ENCODE measurements at regions not wholly inside any gene's neighbourhood (a gene's known extent, or its start where the extent isn't known, plus 50 kb on each side); places are given as distances from the start of the nearest gene placed in this dataset.

DNA sequence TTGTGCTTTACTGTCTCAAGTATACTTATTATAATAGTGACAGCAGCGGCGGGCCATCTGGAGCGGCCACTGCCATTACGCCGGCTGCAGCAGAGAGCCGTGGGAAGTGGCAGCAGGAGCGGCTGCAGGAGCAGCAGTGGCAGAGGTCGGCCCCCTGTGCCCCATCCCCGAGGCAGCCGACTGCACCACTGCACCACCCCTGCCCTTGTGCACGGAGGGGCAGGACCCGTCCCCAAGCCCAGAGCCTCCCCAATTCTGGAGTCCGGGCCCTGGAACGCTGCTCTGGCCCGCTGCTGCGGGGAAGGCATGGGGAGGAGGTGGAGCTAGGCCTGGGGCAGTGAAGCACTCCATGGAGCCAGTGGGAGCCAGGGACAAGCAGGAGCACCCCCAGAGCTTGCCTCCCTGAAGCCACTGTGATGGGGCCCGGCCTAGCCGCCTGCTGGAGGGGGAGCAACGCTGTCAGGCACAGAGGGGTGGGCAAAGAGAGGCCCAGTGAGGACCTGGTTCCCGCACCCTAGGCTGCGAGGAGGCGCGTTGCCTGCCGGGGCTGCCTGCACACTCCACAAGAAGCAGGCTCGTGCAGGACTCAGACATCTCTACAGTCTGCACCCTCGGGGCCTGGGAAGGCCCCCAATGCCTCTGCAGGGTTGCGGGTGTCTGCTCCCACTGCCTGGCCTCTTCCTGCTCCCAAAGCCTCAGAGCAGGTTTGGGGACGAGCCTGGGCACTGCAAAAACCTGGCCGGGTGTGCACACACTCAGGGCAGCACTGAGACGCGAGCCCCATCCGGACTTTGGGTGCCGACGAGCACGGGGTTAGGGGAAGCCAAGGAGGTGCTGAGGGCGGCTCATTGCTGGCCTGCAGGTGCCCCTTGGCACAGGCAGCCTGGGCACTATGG, 74.2 kb upstream of the RASSF8 start:
- no TSS peak for BruUV-seq (replicated peaks)
- Histone ChIP-seq H3K4me1 (ENCODE audit: insufficient read depth, low read length, poor library complexity, severe bottlenecking) (no peaks in the 10 kb centered on the region), H3K4me3 (ENCODE audit: low read depth, low read length, poor library complexity, severe bottlenecking) (no peak overlapping the region), H3K36me3 (ENCODE audit: insufficient read depth, low read length) (no peaks in the 10 kb centered on the region), H3K9me3 (ENCODE audit: low read length) (no peaks in the 10 kb centered on the region), H3K4me2 (ENCODE audit: low read length) (no peak overlapping the region), H3K27ac (ENCODE audit: low read depth, low read length, poor library complexity, severe bottlenecking) (no peak overlapping the region), H3K79me2 (ENCODE audit: insufficient read depth, low read depth, low read length) (no peaks in the 10 kb centered on the region), H2AFZ (ENCODE audit: low read length) (no peak overlapping the region), H4K20me1 (ENCODE audit: insufficient read depth, low read length) (no peaks in the 10 kb centered on the region), H3K9me2 (ENCODE audit: insufficient read depth, low read length) (no peaks in the 10 kb centered on the region)
- TF ChIP-seq EZH2phosphoT487 (IDR thresholded peaks at IDR 0.05; ENCODE audit: borderline replicate concordance, low read depth, low read length), result no peak
- TF ChIP-seq, protein P1, sequence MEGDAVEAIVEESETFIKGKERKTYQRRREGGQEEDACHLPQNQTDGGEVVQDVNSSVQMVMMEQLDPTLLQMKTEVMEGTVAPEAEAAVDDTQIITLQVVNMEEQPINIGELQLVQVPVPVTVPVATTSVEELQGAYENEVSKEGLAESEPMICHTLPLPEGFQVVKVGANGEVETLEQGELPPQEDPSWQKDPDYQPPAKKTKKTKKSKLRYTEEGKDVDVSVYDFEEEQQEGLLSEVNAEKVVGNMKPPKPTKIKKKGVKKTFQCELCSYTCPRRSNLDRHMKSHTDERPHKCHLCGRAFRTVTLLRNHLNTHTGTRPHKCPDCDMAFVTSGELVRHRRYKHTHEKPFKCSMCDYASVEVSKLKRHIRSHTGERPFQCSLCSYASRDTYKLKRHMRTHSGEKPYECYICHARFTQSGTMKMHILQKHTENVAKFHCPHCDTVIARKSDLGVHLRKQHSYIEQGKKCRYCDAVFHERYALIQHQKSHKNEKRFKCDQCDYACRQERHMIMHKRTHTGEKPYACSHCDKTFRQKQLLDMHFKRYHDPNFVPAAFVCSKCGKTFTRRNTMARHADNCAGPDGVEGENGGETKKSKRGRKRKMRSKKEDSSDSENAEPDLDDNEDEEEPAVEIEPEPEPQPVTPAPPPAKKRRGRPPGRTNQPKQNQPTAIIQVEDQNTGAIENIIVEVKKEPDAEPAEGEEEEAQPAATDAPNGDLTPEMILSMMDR (conservative IDR thresholded peaks at IDR 0.05; ENCODE audit: low read length), result no peak
- intact Hi-C loops (cut with micrococcal nuclease; ENCODE audit: unreplicated experiment), result no loop called here
- ChIA-PET CTCF (ENCODE audit: unreplicated experiment) (no interaction called here), POLR2A (no interaction called here)
- DNase-seq (ENCODE audit: low spot score), result no peak

DNA sequence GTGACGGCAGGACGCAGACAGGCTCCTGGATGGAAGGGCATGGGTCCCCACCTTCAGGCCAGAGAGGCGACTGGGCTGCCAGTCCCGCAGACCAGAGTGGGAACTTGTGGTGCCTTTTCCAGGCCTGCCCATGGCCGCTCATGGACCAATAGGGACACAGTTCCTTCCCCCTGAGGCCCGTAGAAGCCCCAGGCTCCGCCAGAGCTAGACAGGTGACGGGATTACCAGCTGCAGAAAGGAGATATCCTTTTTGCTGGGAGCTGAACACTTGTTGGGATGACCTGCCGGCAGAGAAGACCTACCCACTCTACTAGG, 73.6 kb upstream of the RASSF8 start:
- Histone ChIP-seq H3K36me3 (ENCODE audit: insufficient read depth, low read length) (no peaks in the 10 kb centered on the region), H3K4me2 (ENCODE audit: low read length) (no peak overlapping the region), H3K4me1 (ENCODE audit: insufficient read depth, low read length, poor library complexity, severe bottlenecking) (no peaks in the 10 kb centered on the region), H3K27ac (ENCODE audit: low read depth, low read length, poor library complexity, severe bottlenecking) (no peak overlapping the region), H3K79me2 (ENCODE audit: insufficient read depth, low read depth, low read length) (no peaks in the 10 kb centered on the region), H4K20me1 (ENCODE audit: insufficient read depth, low read length) (no peaks in the 10 kb centered on the region), H3K4me3 (ENCODE audit: low read depth, low read length, poor library complexity, severe bottlenecking) (no peak overlapping the region), H3K9me2 (ENCODE audit: insufficient read depth, low read length) (no peaks in the 10 kb centered on the region), H2AFZ (ENCODE audit: low read length) (no peak overlapping the region), H3K9me3 (ENCODE audit: low read length) (no peaks in the 10 kb centered on the region)
- ChIA-PET CTCF (ENCODE audit: unreplicated experiment) (no interaction called here), POLR2A (interaction anchor here (0.5 to 0.7 kb wide), 2 partner anchors 12 to 29 kb away, joined by 3 read pairs; no protein-coding TSS in a partner anchor)
- no TSS peak for BruUV-seq (replicated peaks)
- TF ChIP-seq, protein P1 (conservative IDR thresholded peaks at IDR 0.05; ENCODE audit: low read length), result no peak
- TF ChIP-seq EZH2phosphoT487 (IDR thresholded peaks at IDR 0.05; ENCODE audit: borderline replicate concordance, low read depth, low read length), result no peak
- intact Hi-C loops (cut with micrococcal nuclease; ENCODE audit: unreplicated experiment), result no loop called here
- no peak for DNase-seq (ENCODE audit: low spot score)

DNA sequence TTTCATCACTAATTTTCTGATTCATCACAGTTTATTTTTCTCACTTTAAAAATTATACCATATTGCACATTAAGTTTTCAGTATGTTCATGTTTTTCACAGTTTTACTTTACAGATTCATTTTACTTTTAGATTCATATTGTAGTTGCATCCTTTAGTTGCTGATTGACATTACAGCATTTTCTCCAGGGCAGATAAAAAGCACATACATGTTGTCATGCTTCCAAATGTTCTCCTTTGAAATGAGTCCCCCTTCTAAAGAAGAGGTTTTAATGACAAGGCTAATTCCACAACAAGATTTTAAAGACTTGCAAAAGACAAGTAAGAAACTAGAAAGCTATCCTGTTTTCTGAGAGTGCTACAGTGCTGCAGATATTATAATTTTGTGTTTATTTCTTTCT, 72.1 kb upstream of the RASSF8 start:
- no peaks in the 10 kb centered on the region for H3K79me2 ChIP-seq (ENCODE audit: insufficient read depth, low read depth, low read length)
- no peak for TF ChIP-seq EZH2phosphoT487 (IDR thresholded peaks at IDR 0.05; ENCODE audit: borderline replicate concordance, low read depth, low read length)
- H3K27ac ChIP-seq (ENCODE audit: low read depth, low read length, poor library complexity, severe bottlenecking), result no peak overlapping the region
- H3K4me3 ChIP-seq (ENCODE audit: low read depth, low read length, poor library complexity, severe bottlenecking), result no peak overlapping the region
- DNase-seq (ENCODE audit: low spot score), result no peak
- H3K9me2 ChIP-seq (ENCODE audit: insufficient read depth, low read length), result no peaks in the 10 kb centered on the region
- POLR2A ChIA-PET, result no interaction called here
- no peaks in the 10 kb centered on the region for H3K9me3 ChIP-seq (ENCODE audit: low read length)
- no peak overlapping the region for H2AFZ ChIP-seq (ENCODE audit: low read length)
- no peaks in the 10 kb centered on the region for H4K20me1 ChIP-seq (ENCODE audit: insufficient read depth, low read length)
- H3K4me1 ChIP-seq (ENCODE audit: insufficient read depth, low read length, poor library complexity, severe bottlenecking), result no peaks in the 10 kb centered on the region
- no peaks in the 10 kb centered on the region for H3K36me3 ChIP-seq (ENCODE audit: insufficient read depth, low read length)
- H3K4me2 ChIP-seq (ENCODE audit: low read length), result no peak overlapping the region
- CTCF ChIA-PET (ENCODE audit: unreplicated experiment), result no interaction called here
- intact Hi-C loops (cut with micrococcal nuclease; ENCODE audit: unreplicated experiment), result no loop called here
- no TSS peak for BruUV-seq (replicated peaks)
